ENCODE measurements at regions not wholly inside any gene's neighbourhood (a gene's known extent, or its start where the extent isn't known, plus 50 kb on each side); places are given as distances from the start of the nearest gene placed in this dataset.

GRCh38 chr5:88951457-88951856 is 68.5 kb upstream of the MEF2C start:
- no peak for DNase-seq (ENCODE audit: low spot score)
- ChIA-PET CTCF (interaction anchor here (0.7 kb wide), 1 partner anchor 19 kb away, joined by 3 read pairs; no protein-coding TSS in a partner anchor), POLR2A (ENCODE audit: low non-redundant PET) (no interaction called here)
- H3K27ac ChIP-seq: no peak overlapping the region
- no peak for TF ChIP-seq CTCF (conservative IDR thresholded peaks at IDR 0.05; ENCODE audit: low read depth)

DNA sequence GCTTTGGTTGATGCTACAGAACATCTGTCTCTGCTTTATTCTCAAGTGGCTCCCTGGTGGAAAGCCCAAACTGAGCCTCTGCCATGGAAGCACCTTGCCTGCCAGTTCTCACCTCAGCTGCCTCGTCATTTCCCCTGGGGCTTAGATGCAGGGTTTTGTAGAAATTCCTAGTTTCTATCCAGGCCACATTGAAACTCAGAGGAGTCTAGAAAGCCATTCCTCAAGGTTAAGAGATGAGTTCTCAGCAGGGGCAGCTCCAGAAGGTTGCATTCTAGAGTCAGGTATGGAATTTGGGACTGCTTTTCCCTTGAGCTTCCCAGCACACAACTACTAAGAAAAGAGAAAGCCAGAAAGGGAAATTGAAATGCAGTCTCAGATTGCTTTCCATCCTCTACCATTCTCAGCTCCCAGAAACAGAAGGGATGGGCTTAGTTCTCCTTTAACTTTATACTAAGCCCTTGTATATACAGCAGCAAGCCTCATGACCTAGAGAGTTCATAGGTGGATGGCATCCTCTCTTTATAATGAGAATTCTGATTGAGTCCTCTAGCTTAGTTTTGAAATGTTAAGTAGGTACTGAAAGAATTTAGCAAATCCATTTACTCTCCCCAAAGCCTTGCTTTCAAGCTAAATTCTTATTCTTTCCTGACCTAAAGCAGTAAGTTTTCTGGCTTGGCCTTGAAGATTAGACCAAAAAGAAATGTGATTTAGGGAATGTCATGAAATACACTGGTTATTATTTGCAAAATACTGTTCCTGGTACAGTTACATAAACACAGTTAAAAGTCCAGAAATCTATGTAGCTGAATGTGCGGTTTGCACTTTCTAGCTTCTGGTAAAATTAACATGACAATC is 66.0 kb upstream of the MEF2C start:
- CTCF ChIA-PET: interaction anchor here (0.7 kb wide), 1 partner anchor 219 kb away, joined by 3 read pairs; no protein-coding TSS in a partner anchor
- TF ChIP-seq CTCF (conservative IDR thresholded peaks at IDR 0.05; ENCODE audit: low read depth): no peak
- DNase-seq (ENCODE audit: low spot score): no peak
- H3K27ac ChIP-seq: no peak overlapping the region
- POLR2A ChIA-PET (ENCODE audit: low non-redundant PET): no interaction called here

DNA sequence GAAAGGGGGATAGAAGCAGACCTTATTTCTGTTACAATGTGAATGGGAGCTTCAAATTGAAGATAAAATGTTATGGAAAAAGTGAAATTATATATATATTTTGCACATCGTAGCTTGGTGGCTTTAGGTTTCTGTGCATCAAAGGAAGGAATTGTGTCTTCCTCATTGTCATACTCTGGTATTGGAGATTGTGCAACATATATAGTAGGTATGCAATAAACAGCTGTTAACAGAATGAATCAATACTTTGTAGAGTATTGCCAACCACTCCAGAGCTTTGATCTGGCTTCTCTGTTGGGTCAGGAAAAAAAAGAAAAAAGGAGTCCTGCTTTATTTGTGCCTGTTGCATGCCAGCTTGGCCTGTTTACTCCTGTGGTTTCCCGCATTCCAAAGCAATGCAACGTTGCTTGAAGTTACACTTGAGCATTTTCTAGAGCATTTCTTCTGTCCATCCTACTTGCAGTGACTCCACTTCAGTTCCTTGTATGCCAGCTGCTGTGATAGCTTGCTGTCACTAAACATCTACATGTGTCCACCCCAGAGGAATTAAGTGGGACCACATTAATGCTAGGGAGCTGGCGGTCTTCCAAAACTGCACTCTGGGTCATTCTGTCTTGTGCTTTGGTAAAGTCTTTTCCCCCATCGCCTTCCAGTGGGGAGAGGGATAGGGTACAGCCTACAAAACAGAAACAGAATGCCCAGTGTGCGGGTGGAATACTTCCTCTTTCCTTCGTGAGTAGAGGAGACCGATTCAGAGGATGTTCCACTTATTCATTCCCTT is 62.0 kb upstream of the MEF2C start:
- no peak for DNase-seq (ENCODE audit: low spot score)
- no peak for TF ChIP-seq CTCF (conservative IDR thresholded peaks at IDR 0.05; ENCODE audit: low read depth)
- ChIA-PET POLR2A (ENCODE audit: low non-redundant PET) (no interaction called here), CTCF (no interaction called here)
- no peak overlapping the region for H3K27ac ChIP-seq

- H3K27ac ChIP-seq: no peak overlapping the region
- POLR2A ChIA-PET (ENCODE audit: low non-redundant PET): no interaction called here
- DNase-seq (ENCODE audit: low spot score): no peak
- no peak for TF ChIP-seq CTCF (conservative IDR thresholded peaks at IDR 0.05; ENCODE audit: low read depth)
- CTCF ChIA-PET: interaction anchor here (0.7 kb wide), 1 partner anchor 464 kb away, joined by 5 read pairs; no protein-coding TSS in a partner anchor
Observed at GRCh38 chr5:88941581-88941980, 58.6 kb upstream of the MEF2C start.

GRCh38 chr5:88940713-88941112 is 57.7 kb upstream of the MEF2C start:
- DNase-seq (ENCODE audit: low spot score): no peak
- CTCF ChIA-PET: interaction anchor here (0.7 kb wide), 1 partner anchor 465 kb away, joined by 5 read pairs; no protein-coding TSS in a partner anchor
- H3K27ac ChIP-seq: no peak overlapping the region
- POLR2A ChIA-PET (ENCODE audit: low non-redundant PET): no interaction called here
- no peak for TF ChIP-seq CTCF (conservative IDR thresholded peaks at IDR 0.05; ENCODE audit: low read depth)

GRCh38 chr5:88939300-88939699 is 56.3 kb upstream of the MEF2C start:
- ChIA-PET POLR2A (ENCODE audit: low non-redundant PET) (no interaction called here), CTCF (no interaction called here)
- H3K27ac ChIP-seq: no peak overlapping the region
- no peak for TF ChIP-seq CTCF (conservative IDR thresholded peaks at IDR 0.05; ENCODE audit: low read depth)
- no peak for DNase-seq (ENCODE audit: low spot score)
